ENCODE measurements at regions not wholly inside any gene's neighbourhood (a gene's known extent, or its start where the extent isn't known, plus 50 kb on each side); places are given as distances from the start of the nearest gene placed in this dataset.

DNA sequence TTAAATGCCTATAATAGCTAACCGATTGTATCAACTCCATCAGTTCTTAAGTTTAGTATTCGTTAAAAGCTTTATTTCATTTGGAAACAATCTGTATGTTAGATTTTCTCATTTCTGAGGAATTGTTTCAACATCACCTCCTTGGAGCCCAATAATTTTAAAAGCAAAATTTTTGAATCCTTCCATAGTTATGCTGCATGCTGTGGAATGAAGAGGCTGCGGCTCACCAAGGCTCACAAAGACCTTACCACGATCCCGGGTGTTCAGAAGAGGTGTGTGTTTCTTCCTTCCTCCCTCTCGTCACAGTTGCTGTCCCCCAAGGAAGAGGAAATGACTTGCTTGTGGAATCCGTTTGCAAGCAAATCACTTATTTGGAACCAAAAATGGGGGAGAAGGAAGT is 143.8 kb downstream of the FGF1 start:
- ChIA-PET POLR2A (no interaction called here), CTCF (no interaction called here)
- H3K27ac ChIP-seq (ENCODE audit: insufficient read depth in 1 of 2, low read depth in 1 of 2, low read length in 2 of 2, poor library complexity in 1 of 2, severe bottlenecking in 2 of 2), result no peak overlapping the region
- no peaks in the 10 kb centered on the region for H3K4me1 ChIP-seq (ENCODE audit: control extremely low read depth in 1 of 4, control insufficient read depth in 4 of 4, insufficient read depth in 4 of 4, low read length in 3 of 4)
- WGBS (ENCODE audit: insufficient coverage), result 54% methylated on average over 4 of the region's 7 CpGs
- no peaks in the 10 kb centered on the region for H3K9me3 ChIP-seq (ENCODE audit: control extremely low read depth in 1 of 5, control insufficient read depth in 4 of 5, insufficient read depth in 2 of 5, low read depth in 1 of 5, low read length in 4 of 5)
- H3K4me3 ChIP-seq (ENCODE audit: control insufficient read depth in 1 of 7, extremely low read depth in 1 of 7, insufficient read depth in 4 of 7, low read depth in 2 of 7, low read length in 6 of 7), result no peak overlapping the region
- DNase-seq, result no peak
- H3K27me3 ChIP-seq (replicated peaks in 2 of 5; ENCODE audit: control insufficient read depth in 4 of 5, insufficient read depth in 5 of 5, low read length in 4 of 5), result peaks cover 0 to 13% (median 4%) of the 10 kb centered on the region in 5 experiments
- no peaks in the 10 kb centered on the region for H3K36me3 ChIP-seq (ENCODE audit: control insufficient read depth in 4 of 4, insufficient read depth in 4 of 4, low read length in 3 of 4)

DNA sequence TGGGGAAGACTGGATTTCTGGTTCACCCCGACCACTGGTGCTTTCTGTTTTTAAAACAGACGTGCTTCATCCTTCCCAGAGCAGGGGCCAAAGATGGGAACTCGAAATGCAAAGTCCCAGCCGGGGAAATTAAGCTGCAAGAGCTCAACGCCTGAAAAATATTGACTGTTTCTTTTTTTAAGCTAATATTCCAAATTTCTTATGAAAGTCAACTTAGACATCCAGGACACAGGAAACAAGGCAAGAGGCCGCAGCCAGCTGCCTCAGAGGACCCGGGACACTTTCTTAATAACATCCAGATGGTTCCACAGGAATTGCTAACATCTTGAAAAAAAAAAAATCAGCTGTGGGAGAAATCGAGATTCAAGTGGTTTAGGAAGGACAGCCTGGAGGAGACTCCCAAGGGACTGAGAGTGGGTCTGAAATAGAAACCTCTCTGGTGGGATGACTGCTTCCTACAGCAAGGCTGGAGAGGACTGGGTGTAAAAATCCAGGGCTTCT is 144.9 kb downstream of the FGF1 start:
- POLR2A ChIA-PET, result interaction anchor here (0.6 kb wide), 2 partner anchors 61 to 62 kb away, joined by 3 to 4 read pairs; no protein-coding TSS in a partner anchor
- no peak for DNase-seq
- CTCF ChIA-PET, result no interaction called here
- Histone ChIP-seq H3K36me3 (ENCODE audit: control insufficient read depth in 4 of 4, insufficient read depth in 4 of 4, low read length in 3 of 4) (no peaks in the 10 kb centered on the region), H3K4me1 (ENCODE audit: control extremely low read depth in 1 of 4, control insufficient read depth in 4 of 4, insufficient read depth in 4 of 4, low read length in 3 of 4) (no peaks in the 10 kb centered on the region), H3K27ac (ENCODE audit: insufficient read depth in 1 of 2, low read depth in 1 of 2, low read length in 2 of 2, poor library complexity in 1 of 2, severe bottlenecking in 2 of 2) (no peak overlapping the region), H3K27me3 (replicated peaks in 2 of 5; ENCODE audit: control insufficient read depth in 4 of 5, insufficient read depth in 5 of 5, low read length in 4 of 5) (peaks cover 0 to 13% (median 4%) of the 10 kb centered on the region in 5 experiments), H3K4me3 (ENCODE audit: control insufficient read depth in 1 of 7, extremely low read depth in 1 of 7, insufficient read depth in 4 of 7, low read depth in 2 of 7, low read length in 6 of 7) (no peak overlapping the region), H3K9me3 (ENCODE audit: control extremely low read depth in 1 of 5, control insufficient read depth in 4 of 5, insufficient read depth in 2 of 5, low read depth in 1 of 5, low read length in 4 of 5) (no peaks in the 10 kb centered on the region)
- 93% methylated on average over 7 of the region's 8 CpGs for WGBS (ENCODE audit: insufficient coverage)

DNA sequence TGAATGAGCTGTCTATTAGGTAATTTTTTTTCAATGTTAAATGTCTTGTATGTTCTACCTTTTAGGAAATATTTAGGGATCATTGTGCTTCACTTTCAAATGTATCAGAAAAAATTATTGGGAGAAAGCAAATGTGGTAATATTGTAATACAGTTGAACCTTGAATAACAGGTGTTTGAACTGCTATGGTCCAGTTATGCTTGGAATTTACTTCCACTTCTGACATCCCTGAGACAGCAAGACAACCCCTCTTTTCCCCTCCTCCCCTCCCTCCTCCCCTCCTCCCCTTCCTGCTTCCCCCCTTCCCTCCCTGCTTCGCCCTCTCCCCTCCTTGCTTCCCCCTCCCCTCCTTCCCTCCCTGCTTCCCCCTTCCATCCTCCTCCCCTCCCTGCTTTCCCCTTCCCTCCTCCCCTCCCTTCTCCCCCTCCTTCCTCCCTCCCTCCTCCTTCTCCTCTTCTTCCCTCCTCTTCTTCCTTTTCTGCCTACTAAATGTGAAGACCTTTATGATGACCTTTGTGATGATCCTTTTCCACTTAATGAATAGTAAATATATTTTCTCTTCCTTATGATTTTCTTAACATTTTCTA is 146.6 kb downstream of the FGF1 start:
- POLR2A ChIA-PET, result interaction anchor here (0.6 kb wide), 1 partner anchor 98 kb away, joined by 4 read pairs; no protein-coding TSS in a partner anchor
- Histone ChIP-seq H3K4me1 (ENCODE audit: control extremely low read depth in 1 of 4, control insufficient read depth in 4 of 4, insufficient read depth in 4 of 4, low read length in 3 of 4) (no peaks in the 10 kb centered on the region), H3K9me3 (ENCODE audit: control extremely low read depth in 1 of 5, control insufficient read depth in 4 of 5, insufficient read depth in 2 of 5, low read depth in 1 of 5, low read length in 4 of 5) (peaks cover 0 to 9% (median 0%) of the 10 kb centered on the region in 5 experiments), H3K27me3 (replicated peaks in 2 of 5; ENCODE audit: control insufficient read depth in 4 of 5, insufficient read depth in 5 of 5, low read length in 4 of 5) (peaks cover 0 to 10% (median 4%) of the 10 kb centered on the region in 5 experiments), H3K4me3 (ENCODE audit: control insufficient read depth in 1 of 7, extremely low read depth in 1 of 7, insufficient read depth in 4 of 7, low read depth in 2 of 7, low read length in 6 of 7) (no peak overlapping the region), H3K27ac (ENCODE audit: insufficient read depth in 1 of 2, low read depth in 1 of 2, low read length in 2 of 2, poor library complexity in 1 of 2, severe bottlenecking in 2 of 2) (no peak overlapping the region), H3K36me3 (ENCODE audit: control insufficient read depth in 4 of 4, insufficient read depth in 4 of 4, low read length in 3 of 4) (no peaks in the 10 kb centered on the region)
- DNase-seq, result no peak
- no CpG with 5 or more reads among the region's 1 CpG for WGBS (ENCODE audit: insufficient coverage)
- CTCF ChIA-PET, result no interaction called here

DNA sequence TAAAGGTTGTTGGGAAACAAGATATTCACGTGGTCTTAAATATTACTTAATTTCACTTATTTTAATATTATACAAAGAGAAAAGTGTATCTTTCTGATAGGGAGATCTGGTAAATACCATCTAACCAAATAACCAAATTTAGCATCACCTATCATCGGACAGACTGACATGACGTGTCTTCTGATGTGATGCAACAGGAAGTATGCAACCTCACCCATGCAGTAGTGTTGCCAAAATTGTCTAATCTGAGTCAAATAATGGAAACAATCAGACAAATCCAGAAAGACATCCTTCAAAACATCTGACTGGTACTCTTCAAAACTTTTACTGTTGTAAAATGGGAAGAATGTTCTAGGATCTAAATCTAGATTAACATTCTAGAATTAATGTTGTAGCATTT is 148.0 kb downstream of the FGF1 start:
- ChIA-PET CTCF (no interaction called here), POLR2A (no interaction called here)
- Histone ChIP-seq H3K36me3 (ENCODE audit: control insufficient read depth in 4 of 4, insufficient read depth in 4 of 4, low read length in 3 of 4) (no peaks in the 10 kb centered on the region), H3K4me1 (ENCODE audit: control extremely low read depth in 1 of 4, control insufficient read depth in 4 of 4, insufficient read depth in 4 of 4, low read length in 3 of 4) (no peaks in the 10 kb centered on the region), H3K27ac (ENCODE audit: insufficient read depth in 1 of 2, low read depth in 1 of 2, low read length in 2 of 2, poor library complexity in 1 of 2, severe bottlenecking in 2 of 2) (no peak overlapping the region), H3K27me3 (replicated peaks in 2 of 5; ENCODE audit: control insufficient read depth in 4 of 5, insufficient read depth in 5 of 5, low read length in 4 of 5) (peaks cover 0 to 9% (median 4%) of the 10 kb centered on the region in 5 experiments), H3K9me3 (ENCODE audit: control extremely low read depth in 1 of 5, control insufficient read depth in 4 of 5, insufficient read depth in 2 of 5, low read depth in 1 of 5, low read length in 4 of 5) (peaks cover 0 to 9% (median 0%) of the 10 kb centered on the region in 5 experiments), H3K4me3 (ENCODE audit: control insufficient read depth in 1 of 7, extremely low read depth in 1 of 7, insufficient read depth in 4 of 7, low read depth in 2 of 7, low read length in 6 of 7) (no peak overlapping the region)
- WGBS (ENCODE audit: insufficient coverage), result 20% methylated on average over 1 of the region's 3 CpGs
- DNase-seq, result peak in 2 of 3 donors; percentile 9 to 35

DNA sequence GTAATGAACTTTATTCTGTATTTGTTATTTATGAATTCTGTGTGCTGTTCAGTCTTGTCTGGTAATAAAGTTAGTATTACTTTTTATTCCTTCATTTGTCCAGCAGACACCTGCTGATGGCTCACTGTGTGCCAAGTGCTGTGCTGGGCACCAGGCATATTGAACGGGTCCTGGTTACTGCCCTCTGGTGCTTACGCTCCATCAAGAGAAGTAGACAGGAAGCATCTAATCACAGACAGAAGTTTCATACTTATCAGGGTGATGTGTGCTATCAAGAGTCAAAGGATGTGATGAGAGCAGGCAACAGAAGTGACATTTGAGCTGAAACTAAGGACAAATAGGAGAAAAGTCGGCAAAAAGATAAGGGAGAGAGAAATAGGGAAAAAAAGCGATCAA is 153.1 kb downstream of the FGF1 start:
- no peaks in the 10 kb centered on the region for H3K27me3 ChIP-seq (replicated peaks in 2 of 5; ENCODE audit: control insufficient read depth in 4 of 5, insufficient read depth in 5 of 5, low read length in 4 of 5)
- peaks cover 0 to 9% (median 0%) of the 10 kb centered on the region in 5 experiments for H3K9me3 ChIP-seq (ENCODE audit: control extremely low read depth in 1 of 5, control insufficient read depth in 4 of 5, insufficient read depth in 2 of 5, low read depth in 1 of 5, low read length in 4 of 5)
- CTCF ChIA-PET, result no interaction called here
- POLR2A ChIA-PET, result no interaction called here
- WGBS (ENCODE audit: insufficient coverage), result 94% methylated on average over 2 of the region's 4 CpGs
- H3K36me3 ChIP-seq (ENCODE audit: control insufficient read depth in 4 of 4, insufficient read depth in 4 of 4, low read length in 3 of 4), result no peaks in the 10 kb centered on the region
- H3K4me3 ChIP-seq (ENCODE audit: control insufficient read depth in 1 of 7, extremely low read depth in 1 of 7, insufficient read depth in 4 of 7, low read depth in 2 of 7, low read length in 6 of 7), result no peak overlapping the region
- H3K4me1 ChIP-seq (ENCODE audit: control extremely low read depth in 1 of 4, control insufficient read depth in 4 of 4, insufficient read depth in 4 of 4, low read length in 3 of 4), result peaks cover 0 to 2% (median 0%) of the 10 kb centered on the region in 4 experiments
- H3K27ac ChIP-seq (ENCODE audit: insufficient read depth in 1 of 2, low read depth in 1 of 2, low read length in 2 of 2, poor library complexity in 1 of 2, severe bottlenecking in 2 of 2), result no peak overlapping the region
- no peak for DNase-seq

GRCh38 chr5:142531977-142532780 is 153.7 kb downstream of the FGF1 start:
- Histone ChIP-seq H3K27me3 (replicated peaks in 2 of 5; ENCODE audit: control insufficient read depth in 4 of 5, insufficient read depth in 5 of 5, low read length in 4 of 5) (no peaks in the 10 kb centered on the region), H3K9me3 (ENCODE audit: control extremely low read depth in 1 of 5, control insufficient read depth in 4 of 5, insufficient read depth in 2 of 5, low read depth in 1 of 5, low read length in 4 of 5) (peaks cover 0 to 9% (median 0%) of the 10 kb centered on the region in 5 experiments), H3K27ac (ENCODE audit: insufficient read depth in 1 of 2, low read depth in 1 of 2, low read length in 2 of 2, poor library complexity in 1 of 2, severe bottlenecking in 2 of 2) (no peak overlapping the region), H3K4me3 (ENCODE audit: control insufficient read depth in 1 of 7, extremely low read depth in 1 of 7, insufficient read depth in 4 of 7, low read depth in 2 of 7, low read length in 6 of 7) (no peak overlapping the region), H3K36me3 (ENCODE audit: control insufficient read depth in 4 of 4, insufficient read depth in 4 of 4, low read length in 3 of 4) (no peaks in the 10 kb centered on the region), H3K4me1 (ENCODE audit: control extremely low read depth in 1 of 4, control insufficient read depth in 4 of 4, insufficient read depth in 4 of 4, low read length in 3 of 4) (peaks cover 0 to 4% (median 1%) of the 10 kb centered on the region in 4 experiments)
- ChIA-PET CTCF (no interaction called here), POLR2A (no interaction called here)
- WGBS (ENCODE audit: insufficient coverage), result 95% methylated on average over 6 of the region's 9 CpGs
- DNase-seq, result no peak

- no peaks in the 10 kb centered on the region for H3K27me3 ChIP-seq (replicated peaks in 2 of 5; ENCODE audit: control insufficient read depth in 4 of 5, insufficient read depth in 5 of 5, low read length in 4 of 5)
- CTCF ChIA-PET, result no interaction called here
- no peaks in the 10 kb centered on the region for H3K36me3 ChIP-seq (ENCODE audit: control insufficient read depth in 4 of 4, insufficient read depth in 4 of 4, low read length in 3 of 4)
- no peak overlapping the region for H3K27ac ChIP-seq (ENCODE audit: insufficient read depth in 1 of 2, low read depth in 1 of 2, low read length in 2 of 2, poor library complexity in 1 of 2, severe bottlenecking in 2 of 2)
- POLR2A ChIA-PET, result no interaction called here
- no peak overlapping the region for H3K4me3 ChIP-seq (ENCODE audit: control insufficient read depth in 1 of 7, extremely low read depth in 1 of 7, insufficient read depth in 4 of 7, low read depth in 2 of 7, low read length in 6 of 7)
- H3K4me1 ChIP-seq (ENCODE audit: control extremely low read depth in 1 of 4, control insufficient read depth in 4 of 4, insufficient read depth in 4 of 4, low read length in 3 of 4), result peaks cover 0 to 4% (median 1%) of the 10 kb centered on the region in 4 experiments
- WGBS (ENCODE audit: insufficient coverage), result 100% methylated on average over 1 of the region's 4 CpGs
- H3K9me3 ChIP-seq (ENCODE audit: control extremely low read depth in 1 of 5, control insufficient read depth in 4 of 5, insufficient read depth in 2 of 5, low read depth in 1 of 5, low read length in 4 of 5), result peaks cover 0 to 9% (median 0%) of the 10 kb centered on the region in 5 experiments
- DNase-seq, result no peak
Measured at GRCh38 chr5:142530904-142531303, 155.0 kb downstream of the FGF1 start.
